Epithelial cell of esophagus (primary cell): ENCODE measurements at regions not wholly inside any gene's neighbourhood (a gene's known extent, or its start where the extent isn't known, plus 50 kb on each side); places are given as distances from the start of the nearest gene placed in this dataset.

Source experiments
- DNase-seq: peaks from one replicate; pipeline ENCODE4 v3.0.0; 2010; ENCODE audit warnings: low read depth
- H3K4me3 ChIP-seq: 2 replicates; pipeline ENCODE4 v1.5.1; 2011; ENCODE audit warnings: mild to moderate bottlenecking, low read length, control low read depth
- TF ChIP-seq, protein P1 (sequence below): IDR thresholded peaks from 2 replicates; pipeline ENCODE4 v1.5.1; 2011; ENCODE audit warnings: low read depth, mild to moderate bottlenecking, low read length, control low read depth, inconsistent platforms; ENCODE audit not compliant: insufficient read depth; ENCODE audit errors: missing control alignments

- H3K4me3 ChIP-seq: no peak overlapping the region
- TF ChIP-seq, protein P1, sequence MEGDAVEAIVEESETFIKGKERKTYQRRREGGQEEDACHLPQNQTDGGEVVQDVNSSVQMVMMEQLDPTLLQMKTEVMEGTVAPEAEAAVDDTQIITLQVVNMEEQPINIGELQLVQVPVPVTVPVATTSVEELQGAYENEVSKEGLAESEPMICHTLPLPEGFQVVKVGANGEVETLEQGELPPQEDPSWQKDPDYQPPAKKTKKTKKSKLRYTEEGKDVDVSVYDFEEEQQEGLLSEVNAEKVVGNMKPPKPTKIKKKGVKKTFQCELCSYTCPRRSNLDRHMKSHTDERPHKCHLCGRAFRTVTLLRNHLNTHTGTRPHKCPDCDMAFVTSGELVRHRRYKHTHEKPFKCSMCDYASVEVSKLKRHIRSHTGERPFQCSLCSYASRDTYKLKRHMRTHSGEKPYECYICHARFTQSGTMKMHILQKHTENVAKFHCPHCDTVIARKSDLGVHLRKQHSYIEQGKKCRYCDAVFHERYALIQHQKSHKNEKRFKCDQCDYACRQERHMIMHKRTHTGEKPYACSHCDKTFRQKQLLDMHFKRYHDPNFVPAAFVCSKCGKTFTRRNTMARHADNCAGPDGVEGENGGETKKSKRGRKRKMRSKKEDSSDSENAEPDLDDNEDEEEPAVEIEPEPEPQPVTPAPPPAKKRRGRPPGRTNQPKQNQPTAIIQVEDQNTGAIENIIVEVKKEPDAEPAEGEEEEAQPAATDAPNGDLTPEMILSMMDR: no peak
- DNase-seq: no peak
Measured at GRCh38 chr6:105621564-105622175, 218.8 kb upstream of the PREP start.

DNA sequence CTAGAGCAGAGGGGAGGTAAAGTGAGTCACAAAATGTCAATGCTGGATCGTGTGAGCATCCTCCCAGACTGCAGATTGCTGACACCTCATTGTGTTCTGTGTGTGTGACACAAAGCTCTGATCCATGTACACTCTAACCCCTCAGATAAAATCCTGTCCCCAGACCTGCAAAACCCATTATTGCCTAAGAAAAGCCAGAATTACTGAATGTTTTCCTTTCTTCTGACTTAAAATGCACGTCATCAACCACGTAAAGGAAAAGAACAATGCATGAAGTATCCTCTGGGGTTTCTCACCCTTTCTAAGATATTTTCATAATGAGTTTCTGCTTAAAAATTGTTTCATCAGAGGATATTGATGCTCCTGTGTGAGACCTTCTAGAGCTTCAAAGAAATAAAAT lies 218.0 kb upstream of the PREP start:
- TF ChIP-seq, protein P1: no peak
- no peak overlapping the region for H3K4me3 ChIP-seq
- no peak for DNase-seq

- no peak for DNase-seq
- H3K4me3 ChIP-seq: no peak overlapping the region
- TF ChIP-seq, protein P1: no peak
Measured at GRCh38 chr6:105619971-105620741, 217.3 kb upstream of the PREP start.

DNA sequence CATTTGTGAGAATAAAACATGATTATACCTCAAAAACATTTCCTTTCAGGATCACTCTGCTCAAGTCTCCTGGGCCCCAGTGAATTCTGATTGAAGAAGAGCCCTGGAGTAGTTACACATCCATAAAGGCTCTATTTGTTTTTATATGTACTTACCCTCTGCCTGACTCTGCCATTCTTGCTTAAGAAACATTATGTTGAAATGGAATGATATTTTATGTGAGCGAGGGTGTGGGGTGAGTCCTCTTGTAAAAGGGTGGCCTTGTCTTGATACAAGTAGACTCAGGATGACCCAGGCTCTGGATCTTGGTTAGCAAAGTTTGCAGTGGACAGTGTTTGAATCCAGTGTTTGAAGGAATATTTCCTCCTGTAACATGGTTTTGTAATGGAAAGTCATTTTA lies 215.4 kb upstream of the PREP start:
- TF ChIP-seq, protein P1: no peak
- DNase-seq: no peak

DNA sequence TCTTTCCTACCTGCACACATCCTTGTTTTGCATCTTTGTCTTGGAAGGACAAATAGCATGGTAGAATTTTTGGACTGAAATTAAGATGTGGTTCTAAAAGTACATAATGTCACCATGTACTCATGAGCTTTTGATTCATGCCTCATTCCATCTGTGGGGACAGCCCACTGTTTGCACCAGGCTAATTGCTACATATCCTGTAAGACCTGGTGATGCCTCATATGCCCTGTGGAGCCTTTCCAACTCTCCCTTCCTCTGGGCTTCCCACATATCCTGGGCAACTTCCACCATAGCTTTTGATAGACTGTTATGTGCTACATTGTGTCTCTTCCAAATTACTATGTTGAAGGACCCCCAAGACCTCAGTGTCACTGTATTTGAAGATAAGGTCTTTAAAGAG lies 213.6 kb upstream of the PREP start:
- DNase-seq: peak; percentile 69
- TF ChIP-seq, protein P1: no peak
- no peak overlapping the region for H3K4me3 ChIP-seq

More for the DNA sequence above, 215.4 kb upstream of the PREP start:
- H3K4me3 ChIP-seq: no peak overlapping the region

- no peak overlapping the region for H3K4me3 ChIP-seq
- TF ChIP-seq, protein P1: no peak
- DNase-seq: peak; percentile 82
Measured at GRCh38 chr6:105611606-105612005, 208.7 kb upstream of the PREP start.
